Pancreas (tissue), 10 donors: ENCODE measurements at regions not wholly inside any gene's neighbourhood (a gene's known extent, or its start where the extent isn't known, plus 50 kb on each side); places are given as distances from the start of the nearest gene placed in this dataset.
"Not testable (repeated sequence)": the region's sequence is repeated elsewhere in the genome, so short reads cannot be mapped to it uniquely, and the experiment has no call there.

Experiments
- ATAC-seq, 4 donors: fragments of 200-7000 bp; cut with Tn5 transposase; one replicate each; pipeline versions ENCODE4 v1.8.0 to v1.9.1; 2020; ENCODE audit warnings: mild to moderate bottlenecking in 4 of 4, moderate library complexity in 4 of 4
- DNase-seq, 6 donors: peaks; one replicate each; pipeline ENCODE4 v3.0.0-alpha.2; 2020
- FAIRE-seq: peaks from 2 replicates; lab custom pipeline; 2012; peaks lifted over from hg19 to GRCh38; lab: Jason Lieb, UNC
- H3K27ac ChIP-seq, 4 donors: fragments of 200-600 bp; sonication (generic); 1 replicate in 3 of 4; 2 replicates in 1 of 4; pipeline versions ENCODE4 v1.5.0 to v1.8.0; 2020
- H3K27me3 ChIP-seq, 4 donors: fragments of 200-600 bp; one replicate each; pipeline ENCODE4 v1.8.0; 2021
- H3K36me3 ChIP-seq, 3 donors: fragments of 200-600 bp; sonication (generic) in 1 of 3; one replicate each; pipeline versions ENCODE4 v1.5.0 to v1.8.0; 2020 to 2021
- H3K4me1 ChIP-seq, 3 donors: fragments of 200-600 bp; one replicate each; pipeline ENCODE4 v1.8.0; 2021
- H3K4me3 ChIP-seq, 4 donors: fragments of 200-600 bp; sonication (generic) in 2 of 4; one replicate each; pipeline versions ENCODE4 v1.5.0 to v1.8.0; 2020 to 2021
- H3K9me3 ChIP-seq, 4 donors: fragments of 200-600 bp; one replicate each; pipeline ENCODE4 v1.8.0; 2021
- WGBS, 2 donors: extraction: QIAGEN DNeasy Blood & Tissue Kit; methylation state at CpG; one replicate each; pipeline ENCODE4 v1.1.7; 2013; 5-methylcytosine and 5-hydroxymethylcytosine counted together
- intact Hi-C, 3 donors: fragments of 100-400 bp; cut with DNase I; formaldehyde crosslinking; loops; one replicate each; pipeline versions ENCODE4 v1.11.1 to v1.14.2; 2022
- TF ChIP-seq, protein P1 (sequence below), 4 donors: fragments of 200-600 bp; sonication (generic) in 3 of 4; IDR thresholded peaks; one replicate each; pipeline versions ENCODE4 v1.5.0 to v1.8.0; 2021; ENCODE audit warnings: antibody characterized with exemption in 4 of 4
- donor health status: healthy with polysubstance abuse.
- donor health status: DM: no; HTN: no; CAD: no; lungs with moderate emphysema.
- donor health status: DM: no; HTN: no; CAD: no.
- donor health status: control.
- donor health status: control.
- donor health status: Bipolar disorder and iron deficiency.
- donor health status: DM: yes; HTN: yes; CAD: no.
- donor health status: DM: no; HTN: no; CAD: no.
- donor health status: DM: no; HTN: no; CAD: no.
- donor health status: DM: yes; HTN: yes; CAD: no.

DNA sequence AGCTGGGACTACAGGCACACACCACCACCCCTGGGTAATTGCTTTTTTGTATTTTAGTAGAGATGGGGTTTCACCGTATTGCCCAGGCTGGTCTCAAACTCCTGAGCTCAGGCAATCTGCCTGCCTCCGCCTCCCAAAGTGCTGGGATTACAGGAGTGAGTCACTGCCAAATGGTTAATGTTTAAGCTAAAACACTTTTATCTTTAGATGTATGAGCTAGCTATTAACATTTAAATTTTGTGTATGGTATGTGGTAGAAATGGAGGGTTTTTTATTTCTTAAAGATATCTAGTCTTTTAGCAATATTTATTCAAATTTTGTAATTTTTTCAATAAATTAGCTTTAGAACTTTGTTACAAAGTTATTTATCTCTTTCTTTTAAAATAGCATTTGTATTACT is 1659.8 kb upstream of the ADGRL3 start:
- intact Hi-C loops, result no loop called here
- TF ChIP-seq, protein P1, sequence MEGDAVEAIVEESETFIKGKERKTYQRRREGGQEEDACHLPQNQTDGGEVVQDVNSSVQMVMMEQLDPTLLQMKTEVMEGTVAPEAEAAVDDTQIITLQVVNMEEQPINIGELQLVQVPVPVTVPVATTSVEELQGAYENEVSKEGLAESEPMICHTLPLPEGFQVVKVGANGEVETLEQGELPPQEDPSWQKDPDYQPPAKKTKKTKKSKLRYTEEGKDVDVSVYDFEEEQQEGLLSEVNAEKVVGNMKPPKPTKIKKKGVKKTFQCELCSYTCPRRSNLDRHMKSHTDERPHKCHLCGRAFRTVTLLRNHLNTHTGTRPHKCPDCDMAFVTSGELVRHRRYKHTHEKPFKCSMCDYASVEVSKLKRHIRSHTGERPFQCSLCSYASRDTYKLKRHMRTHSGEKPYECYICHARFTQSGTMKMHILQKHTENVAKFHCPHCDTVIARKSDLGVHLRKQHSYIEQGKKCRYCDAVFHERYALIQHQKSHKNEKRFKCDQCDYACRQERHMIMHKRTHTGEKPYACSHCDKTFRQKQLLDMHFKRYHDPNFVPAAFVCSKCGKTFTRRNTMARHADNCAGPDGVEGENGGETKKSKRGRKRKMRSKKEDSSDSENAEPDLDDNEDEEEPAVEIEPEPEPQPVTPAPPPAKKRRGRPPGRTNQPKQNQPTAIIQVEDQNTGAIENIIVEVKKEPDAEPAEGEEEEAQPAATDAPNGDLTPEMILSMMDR (IDR thresholded peaks at IDR 0.05), result no peak
- Histone ChIP-seq H3K9me3 (no peaks in the 10 kb centered on the region), H3K27ac (no peak overlapping the region), H3K4me3 (no peak overlapping the region), H3K36me3 (no peaks in the 10 kb centered on the region), H3K27me3 (no peaks in the 10 kb centered on the region), H3K4me1 (peaks cover 0 to 5% (median 4%) of the 10 kb centered on the region in 3 donors)
- DNase-seq (no peak), ATAC-seq (peak in 2 of 4 donors; percentile 39 to 44), FAIRE-seq (no peak)
- WGBS, 2 donors, result 19 to 25% methylated on average over 2 of the region's 2 CpGs

DNA sequence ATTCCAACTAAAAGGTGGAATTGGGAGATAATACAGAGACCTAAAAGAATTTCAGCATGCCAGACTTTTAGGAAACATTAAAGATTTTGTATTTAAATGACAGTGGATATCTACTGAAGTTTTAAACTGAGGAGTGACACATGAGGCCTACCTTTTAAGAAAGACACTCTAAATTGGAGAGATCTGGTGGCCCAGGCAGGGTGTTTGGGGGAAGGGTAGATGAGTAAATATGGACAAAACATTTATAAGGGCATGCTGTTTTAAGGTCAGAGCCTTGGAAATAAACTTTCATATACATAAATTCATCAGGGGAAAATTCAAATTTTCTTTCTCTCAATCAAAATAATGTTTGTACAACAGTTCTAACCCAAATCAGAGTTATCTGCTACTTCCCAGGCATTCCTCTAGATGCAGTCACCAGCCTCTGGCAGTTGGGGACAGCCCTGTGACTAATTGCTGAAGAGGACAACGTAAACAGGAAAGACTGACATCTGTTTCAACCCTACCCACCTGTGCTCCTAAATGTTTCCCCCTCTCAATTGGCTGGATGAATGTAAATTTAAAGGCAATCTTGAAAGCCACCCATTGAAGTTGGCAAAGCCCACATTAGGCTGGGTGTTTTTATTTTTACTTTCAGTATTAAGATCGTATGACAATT is 1646.9 kb upstream of the ADGRL3 start:
- 53 to 69% methylated on average over 2 of the region's 2 CpGs for WGBS, 2 donors
- H3K4me1 ChIP-seq, result no peaks in the 10 kb centered on the region
- H3K27ac ChIP-seq, result no peak overlapping the region
- TF ChIP-seq, protein P1 (IDR thresholded peaks at IDR 0.05), result no peak
- H3K27me3 ChIP-seq, result no peaks in the 10 kb centered on the region
- intact Hi-C loops, result no loop called here
- no peak for DNase-seq
- no peaks in the 10 kb centered on the region for H3K9me3 ChIP-seq
- no peak overlapping the region for H3K4me3 ChIP-seq
- H3K36me3 ChIP-seq, result no peaks in the 10 kb centered on the region
- no peak for FAIRE-seq
- peak in 1 of 4 donors; percentile 54 for ATAC-seq

DNA sequence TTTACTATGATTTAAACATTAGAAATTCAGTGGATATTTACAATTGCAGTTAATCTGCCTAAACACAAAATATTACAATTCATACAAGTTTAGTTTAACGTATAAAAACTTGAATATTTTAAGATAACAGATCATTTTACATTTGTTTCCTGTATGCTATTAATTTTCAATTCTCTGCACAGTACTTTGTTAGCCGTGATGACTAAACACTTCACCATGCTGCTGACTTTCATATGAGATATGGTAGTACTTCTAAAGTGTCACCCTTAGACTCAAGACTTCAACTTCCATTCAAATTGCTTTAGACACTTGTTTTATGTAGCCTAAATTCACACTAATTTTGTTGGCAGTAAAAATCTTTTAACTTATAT is 1646.4 kb upstream of the ADGRL3 start:
- Histone ChIP-seq H3K27ac (no peak overlapping the region), H3K4me1 (no peaks in the 10 kb centered on the region), H3K9me3 (no peaks in the 10 kb centered on the region), H3K27me3 (no peaks in the 10 kb centered on the region), H3K4me3 (no peak overlapping the region), H3K36me3 (no peaks in the 10 kb centered on the region)
- DNase-seq, result no peak
- ATAC-seq, result peak in 1 of 4 donors; percentile 67
- WGBS, 2 donors, result 44 to 55% methylated on average over 2 of the region's 2 CpGs
- intact Hi-C loops, result no loop called here
- TF ChIP-seq, protein P1 (IDR thresholded peaks at IDR 0.05), result no peak
- FAIRE-seq, result no peak

DNA sequence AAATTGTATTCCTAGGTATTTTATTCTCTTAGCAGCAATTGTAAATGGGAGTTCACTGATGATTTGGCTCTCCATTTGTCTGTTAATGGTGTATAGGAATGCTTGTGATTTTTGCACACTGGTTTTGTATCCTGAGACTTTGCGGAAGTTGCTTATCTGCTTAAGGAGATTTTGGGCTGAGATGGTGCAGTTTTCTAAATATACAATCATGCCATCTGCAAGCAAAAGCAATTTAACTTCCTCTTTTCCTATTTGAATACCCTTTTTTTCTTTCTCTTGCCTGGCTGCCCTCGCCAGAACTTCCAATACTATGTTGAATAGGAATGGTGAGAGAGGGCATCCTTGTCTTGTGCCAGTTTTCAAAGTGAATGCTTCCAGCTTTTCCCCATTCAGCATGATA is 1643.9 kb upstream of the ADGRL3 start:
- H3K27me3 ChIP-seq, intact Hi-C loops, H3K27ac ChIP-seq, H3K4me1 ChIP-seq, DNase-seq, ATAC-seq, H3K36me3 ChIP-seq, H3K4me3 ChIP-seq, FAIRE-seq, H3K9me3 ChIP-seq: not testable (repeated sequence)
- 73 to 85% methylated on average over 2 of the region's 2 CpGs for WGBS, 2 donors

DNA sequence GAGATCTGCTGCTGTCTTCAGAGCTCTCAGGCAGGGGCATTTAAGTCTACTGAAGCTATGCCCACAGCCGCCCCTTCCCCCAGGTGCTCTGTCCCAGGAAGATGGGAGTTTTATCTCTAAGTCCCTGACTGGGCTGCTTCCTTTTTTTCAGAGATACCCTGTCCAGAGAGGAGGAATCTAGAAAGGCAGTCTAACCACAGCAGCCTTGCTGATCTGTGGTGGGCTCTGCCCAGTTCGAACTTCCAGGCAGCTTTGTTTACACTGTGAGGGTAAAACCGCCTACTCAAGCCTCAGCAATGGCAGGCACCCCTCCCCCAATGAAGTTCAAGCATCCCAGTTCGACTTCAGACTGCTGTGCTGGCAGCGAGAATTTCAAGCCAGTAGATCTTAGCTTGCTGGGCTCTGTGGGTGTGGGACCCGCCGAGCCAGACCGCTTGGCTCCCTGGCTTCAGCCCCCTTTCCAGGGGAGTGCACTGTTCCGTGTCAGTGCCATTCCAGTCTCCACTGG is 1639.9 kb upstream of the ADGRL3 start:
- 56 to 65% methylated on average over 9 of the region's 9 CpGs for WGBS, 2 donors
- DNase-seq, intact Hi-C loops: not testable (repeated sequence)

DNA sequence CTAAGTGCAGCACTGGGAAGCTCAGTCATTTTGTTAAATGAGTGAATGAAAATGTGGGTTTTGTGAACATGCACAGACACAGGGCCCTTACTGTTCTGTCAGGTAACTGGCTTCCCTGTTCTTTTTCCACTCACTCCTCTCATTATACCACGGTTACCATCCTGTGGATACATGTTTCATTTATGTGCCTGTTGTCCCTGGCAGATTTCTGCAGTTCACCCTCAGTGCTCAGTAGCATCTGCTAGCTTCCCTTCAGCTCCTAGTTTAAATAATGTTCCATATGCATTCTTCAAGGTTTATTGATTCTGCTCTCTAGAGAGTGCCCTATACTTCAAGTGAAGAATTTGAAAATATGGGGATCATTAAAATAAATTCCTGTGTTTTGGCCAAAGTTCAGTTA is 1634.3 kb upstream of the ADGRL3 start:
- FAIRE-seq (no peak), DNase-seq (no peak), ATAC-seq (no peak)
- no peaks in the 10 kb centered on the region for H3K9me3 ChIP-seq
- H3K4me1 ChIP-seq, result no peaks in the 10 kb centered on the region
- no peak overlapping the region for H3K4me3 ChIP-seq
- 28 to 29% methylated on average over 1 of the region's 1 CpG for WGBS, 2 donors
- no peaks in the 10 kb centered on the region for H3K36me3 ChIP-seq
- H3K27ac ChIP-seq, result no peak overlapping the region
- no peaks in the 10 kb centered on the region for H3K27me3 ChIP-seq
- intact Hi-C loops, result no loop called here
- TF ChIP-seq, protein P1 (IDR thresholded peaks at IDR 0.05), result no peak

More for the DNA sequence above, 1639.9 kb upstream of the ADGRL3 start:
- not testable (repeated sequence) for H3K27me3 ChIP-seq, H3K36me3 ChIP-seq, FAIRE-seq, H3K9me3 ChIP-seq, H3K4me1 ChIP-seq, H3K4me3 ChIP-seq, ATAC-seq, H3K27ac ChIP-seq
